Caco-2 (cell line): ENCODE measurements at regions not wholly inside any gene's neighbourhood (a gene's known extent, or its start where the extent isn't known, plus 50 kb on each side); places are given as distances from the start of the nearest gene placed in this dataset.

Experiments used
- BruUV-seq: library from RNA; stranded (reverse); fragments of 400-500 nt; replicated peaks from 2 replicates; lab custom pipeline; 2021; lab: Mats Ljungman, UMichigan
- CTCF ChIA-PET: fragments of 300-600 bp; sonication (Branson Sonifier 250); formaldehyde crosslinking; loops from one replicate; lab custom pipeline; 2022; ENCODE audit warnings: antibody characterized with exemption; lab: Charles Lee
- POLR2A ChIA-PET: fragments of 300-600 bp; sonication (Branson Sonifier 250); formaldehyde crosslinking; loops from one replicate; lab custom pipeline; 2022; ENCODE audit warnings: antibody characterized with exemption; lab: Charles Lee
- DNase-seq, 2 experiments: peaks; one replicate each; pipeline versions ENCODE4 v3.0.0 to v3.0.0-alpha.2; 2020 to 2022
- H3K27me3 ChIP-seq: replicated peaks from 2 replicates; pipeline ENCODE4 v1.6.0; 2011; ENCODE audit warnings: low read length; ENCODE audit not compliant: control insufficient read depth, insufficient read depth
- H3K36me3 ChIP-seq: 2 replicates; pipeline ENCODE4 v1.5.1; 2011; ENCODE audit warnings: low read length; ENCODE audit not compliant: control insufficient read depth, insufficient read depth
- H3K4me1 ChIP-seq: fragments of 250-450 bp; sonication (Bioruptor Pico); 2 replicates; pipeline ENCODE4 v1.5.1; 2020; ENCODE audit warnings: mild to moderate bottlenecking
- H3K4me3 ChIP-seq: 2 replicates; pipeline ENCODE4 v1.5.1; 2011; ENCODE audit warnings: low read depth, mild to moderate bottlenecking, control low read depth, low read length
- H3K9me3 ChIP-seq: fragments of 250-450 bp; sonication (Bioruptor Pico); 2 replicates; pipeline ENCODE4 v1.5.1; 2020; ENCODE audit warnings: mild to moderate bottlenecking, moderate library complexity
- H3K27ac Mint-ChIP-seq: one replicate; pipeline ENCODE4 v1.8.0; 2022; ENCODE audit warnings: mixed read lengths; ENCODE audit not compliant: unreplicated experiment
- H3K27me3 Mint-ChIP-seq: one replicate; pipeline ENCODE4 v1.8.0; 2022; ENCODE audit warnings: mixed read lengths; ENCODE audit not compliant: insufficient read depth, unreplicated experiment
- H3K36me3 Mint-ChIP-seq: one replicate; pipeline ENCODE4 v1.8.0; 2022; ENCODE audit warnings: mild to moderate bottlenecking, mixed read lengths; ENCODE audit not compliant: insufficient read depth, unreplicated experiment
- H3K4me1 Mint-ChIP-seq: one replicate; pipeline ENCODE4 v1.8.0; 2022; ENCODE audit warnings: low read depth, mixed read lengths; ENCODE audit not compliant: unreplicated experiment
- H3K4me3 Mint-ChIP-seq: one replicate; pipeline ENCODE4 v1.8.0; 2022; ENCODE audit warnings: mild to moderate bottlenecking, moderate library complexity, mixed read lengths; ENCODE audit not compliant: unreplicated experiment
- H3K9me3 Mint-ChIP-seq: one replicate; pipeline ENCODE4 v1.8.0; 2022; ENCODE audit warnings: mixed read lengths; ENCODE audit not compliant: unreplicated experiment
- intact Hi-C: fragments of 100-400 bp; cut with micrococcal nuclease; formaldehyde crosslinking; loops from one replicate; pipeline ENCODE4 v1.10.0; 2022; ENCODE audit not compliant: unreplicated experiment
- TF ChIP-seq, protein P1 (sequence below), 2 experiments: fragments of 200-600 bp in 1 of 2; IDR thresholded peaks; 1 replicate in 1 of 2; 2 replicates in 1 of 2; pipeline versions ENCODE4 v1.5.1 to v1.8.0; 2011 to 2022; ENCODE audit warnings: antibody characterized with exemption in 1 of 2, control low read depth in 1 of 2, inconsistent platforms in 1 of 2, low read depth in 1 of 2, low read length in 1 of 2, mild to moderate bottlenecking in 1 of 2, moderate library complexity in 1 of 2; ENCODE audit not compliant: insufficient read depth in 1 of 2, severe bottlenecking in 1 of 2, unreplicated experiment in 1 of 2

DNA sequence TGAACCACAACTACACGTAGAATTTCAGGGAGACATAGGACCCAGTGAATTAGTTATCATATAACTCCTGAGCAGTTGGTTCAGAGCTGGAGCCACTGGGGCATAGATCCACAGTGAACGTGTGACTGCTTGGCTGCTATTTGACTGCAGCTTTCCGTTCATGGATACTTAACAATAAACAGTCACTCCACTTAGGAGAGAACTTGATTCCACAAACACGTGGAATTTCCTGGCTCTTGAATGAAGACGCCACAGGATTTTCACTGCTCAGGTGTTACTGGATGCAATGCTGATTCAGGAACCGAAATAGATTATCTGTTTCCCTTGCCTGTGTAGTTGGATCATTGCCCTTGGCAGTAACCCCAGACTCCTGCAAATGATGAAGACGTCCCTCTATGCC is 679.1 kb upstream of the ZEB2 start:
- H3K4me3 Mint-ChIP-seq: no peak overlapping the region

GRCh38 chr2:145198555-145198954 is 678.6 kb upstream of the ZEB2 start:
- Histone ChIP-seq H3K9me3 (no peaks in the 10 kb centered on the region), H3K4me3 (no peak overlapping the region), H3K4me1 (no peaks in the 10 kb centered on the region; the same call in 1 of the 2 replicates), H3K36me3 (no peaks in the 10 kb centered on the region), H3K27me3 (no peaks in the 10 kb centered on the region)
- ChIA-PET POLR2A (no interaction called here), CTCF (no interaction called here)
- H3K27ac Mint-ChIP-seq: no peak overlapping the region
- H3K36me3 Mint-ChIP-seq: no peaks in the 10 kb centered on the region
- H3K4me1 Mint-ChIP-seq: no peaks in the 10 kb centered on the region
- no peak overlapping the region for H3K4me3 Mint-ChIP-seq
- DNase-seq: no peak
- intact Hi-C loops: no loop called here
- H3K27me3 Mint-ChIP-seq: peaks cover 3% of the 10 kb centered on the region
- TF ChIP-seq, protein P1, sequence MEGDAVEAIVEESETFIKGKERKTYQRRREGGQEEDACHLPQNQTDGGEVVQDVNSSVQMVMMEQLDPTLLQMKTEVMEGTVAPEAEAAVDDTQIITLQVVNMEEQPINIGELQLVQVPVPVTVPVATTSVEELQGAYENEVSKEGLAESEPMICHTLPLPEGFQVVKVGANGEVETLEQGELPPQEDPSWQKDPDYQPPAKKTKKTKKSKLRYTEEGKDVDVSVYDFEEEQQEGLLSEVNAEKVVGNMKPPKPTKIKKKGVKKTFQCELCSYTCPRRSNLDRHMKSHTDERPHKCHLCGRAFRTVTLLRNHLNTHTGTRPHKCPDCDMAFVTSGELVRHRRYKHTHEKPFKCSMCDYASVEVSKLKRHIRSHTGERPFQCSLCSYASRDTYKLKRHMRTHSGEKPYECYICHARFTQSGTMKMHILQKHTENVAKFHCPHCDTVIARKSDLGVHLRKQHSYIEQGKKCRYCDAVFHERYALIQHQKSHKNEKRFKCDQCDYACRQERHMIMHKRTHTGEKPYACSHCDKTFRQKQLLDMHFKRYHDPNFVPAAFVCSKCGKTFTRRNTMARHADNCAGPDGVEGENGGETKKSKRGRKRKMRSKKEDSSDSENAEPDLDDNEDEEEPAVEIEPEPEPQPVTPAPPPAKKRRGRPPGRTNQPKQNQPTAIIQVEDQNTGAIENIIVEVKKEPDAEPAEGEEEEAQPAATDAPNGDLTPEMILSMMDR (IDR thresholded peaks at IDR 0.05; ENCODE audit: insufficient read depth in 1 of 2, low read depth in 1 of 2, low read length in 1 of 2, severe bottlenecking in 1 of 2, unreplicated experiment in 1 of 2): no peak
- BruUV-seq: no TSS peak
- H3K9me3 Mint-ChIP-seq: no peaks in the 10 kb centered on the region

More for the DNA sequence above, 679.1 kb upstream of the ZEB2 start:
- H3K9me3 ChIP-seq: no peaks in the 10 kb centered on the region
- no peaks in the 10 kb centered on the region for H3K4me1 Mint-ChIP-seq
- H3K4me3 ChIP-seq: no peak overlapping the region
- ChIA-PET POLR2A (no interaction called here), CTCF (no interaction called here)
- TF ChIP-seq, protein P1 (IDR thresholded peaks at IDR 0.05; ENCODE audit: insufficient read depth in 1 of 2, low read depth in 1 of 2, low read length in 1 of 2, severe bottlenecking in 1 of 2, unreplicated experiment in 1 of 2): no peak
- H3K27ac Mint-ChIP-seq: no peak overlapping the region
- peaks cover 3% of the 10 kb centered on the region for H3K27me3 Mint-ChIP-seq
- no peaks in the 10 kb centered on the region for H3K36me3 Mint-ChIP-seq
- BruUV-seq: no TSS peak
- no peaks in the 10 kb centered on the region; the same call in 1 of the 2 replicates for H3K4me1 ChIP-seq
- intact Hi-C loops: no loop called here
- no peaks in the 10 kb centered on the region for H3K9me3 Mint-ChIP-seq
- H3K36me3 ChIP-seq: no peaks in the 10 kb centered on the region
- H3K27me3 ChIP-seq: no peaks in the 10 kb centered on the region
- no peak for DNase-seq

DNA sequence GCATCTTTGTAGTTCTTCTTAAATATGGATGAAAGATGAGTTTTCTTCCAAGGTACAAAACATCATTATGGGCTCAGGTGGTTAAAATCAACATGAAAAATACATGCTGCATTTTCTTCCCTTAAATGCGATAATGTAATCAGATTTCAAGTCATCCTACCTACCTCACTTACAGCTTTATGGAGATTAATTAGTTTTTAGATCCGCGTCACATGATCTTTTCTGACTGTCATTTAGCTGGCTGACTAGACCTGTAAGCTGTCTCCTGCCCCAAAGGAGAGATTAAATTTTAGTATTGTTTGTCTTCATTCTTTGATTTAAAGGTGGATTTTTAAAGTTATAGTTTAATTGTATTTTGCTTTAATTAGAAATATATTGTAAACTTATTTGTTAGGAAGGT is 678.0 kb upstream of the ZEB2 start:
- H3K4me3 ChIP-seq: no peak overlapping the region
- DNase-seq: no peak
- no peaks in the 10 kb centered on the region for H3K9me3 ChIP-seq
- no peaks in the 10 kb centered on the region; the same call in 1 of the 2 replicates for H3K4me1 ChIP-seq
- H3K27me3 ChIP-seq: no peaks in the 10 kb centered on the region
- ChIA-PET POLR2A (no interaction called here), CTCF (no interaction called here)
- Mint-ChIP-seq H3K4me1 (no peaks in the 10 kb centered on the region), H3K36me3 (no peaks in the 10 kb centered on the region), H3K9me3 (no peaks in the 10 kb centered on the region), H3K4me3 (no peak overlapping the region), H3K27me3 (peaks cover 3% of the 10 kb centered on the region), H3K27ac (no peak overlapping the region)
- BruUV-seq: no TSS peak
- TF ChIP-seq, protein P1 (IDR thresholded peaks at IDR 0.05; ENCODE audit: insufficient read depth in 1 of 2, low read depth in 1 of 2, low read length in 1 of 2, severe bottlenecking in 1 of 2, unreplicated experiment in 1 of 2): no peak
- H3K36me3 ChIP-seq: no peaks in the 10 kb centered on the region
- intact Hi-C loops: no loop called here
